WTC11 (cell line): ENCODE measurements at regions not wholly inside any gene's neighbourhood (a gene's known extent, or its start where the extent isn't known, plus 50 kb on each side); places are given as distances from the start of the nearest gene placed in this dataset.
"Not testable (repeated sequence)": the region's sequence is repeated elsewhere in the genome, so short reads cannot be mapped to it uniquely, and the experiment has no call there.

Source experiments
- ATF6 ChIP-seq: sonication (generic); formaldehyde crosslinking; IDR thresholded peaks from 2 replicates; pipeline ENCODE4 v1.8.1; 2023; ENCODE audit warnings: mild to moderate bottlenecking, missing genetic modification reagents
- CREB1 ChIP-seq: sonication (generic); formaldehyde crosslinking; IDR thresholded peaks from 2 replicates; pipeline ENCODE4 v1.8.0; 2023; ENCODE audit warnings: mild to moderate bottlenecking, missing genetic modification reagents
- CTCF ChIP-seq: fragments of 200-600 bp; IDR thresholded peaks from 2 replicates; pipeline ENCODE4 v1.8.0; 2022; ENCODE audit warnings: antibody characterized with exemption
- MAX ChIP-seq: sonication (generic); formaldehyde crosslinking; IDR thresholded peaks from 2 replicates; pipeline ENCODE4 v1.8.0; 2022; ENCODE audit warnings: mild to moderate bottlenecking, missing genetic modification reagents
- RELA ChIP-seq: sonication (generic); formaldehyde crosslinking; IDR thresholded peaks from 2 replicates; pipeline ENCODE4 v1.8.1; 2022; ENCODE audit warnings: missing genetic modification reagents, mild to moderate bottlenecking, borderline replicate concordance
- USF1 ChIP-seq: sonication (generic); formaldehyde crosslinking; IDR thresholded peaks from 2 replicates; pipeline ENCODE4 v1.8.0; 2022; ENCODE audit warnings: mild to moderate bottlenecking, missing genetic modification reagents
- USF2 ChIP-seq: sonication (generic); formaldehyde crosslinking; IDR thresholded peaks from 2 replicates; pipeline ENCODE4 v1.8.1; 2023; ENCODE audit warnings: mild to moderate bottlenecking, missing genetic modification reagents, moderate library complexity
- ZNF396 ChIP-seq: fragments of 250-450 bp; sonication (Bioruptor Pico); IDR thresholded peaks from 2 replicates; pipeline ENCODE4 v1.8.0; 2021; ENCODE audit warnings: mild to moderate bottlenecking, moderate library complexity, borderline replicate concordance

- not testable (repeated sequence) for TF ChIP-seq ATF6 (CRISPR knock-in tag); CTCF; USF2; ZNF396 (CRISPR knock-in tag); USF1 (CRISPR knock-in tag); RELA (CRISPR knock-in tag); CREB1 (CRISPR knock-in tag); MAX
Observed at GRCh38 chr5:27095761-27096160, 57.4 kb upstream of the CDH9 start.
